Retinal pigment epithelial cell (primary cell): ENCODE measurements at regions not wholly inside any gene's neighbourhood (a gene's known extent, or its start where the extent isn't known, plus 50 kb on each side); places are given as distances from the start of the nearest gene placed in this dataset.
A peak's percentile ranks its signal among the peaks of the same experiment; 100 is the strongest.

Experiments
- DNase-seq: peaks from one replicate; pipeline ENCODE4 v3.0.0-alpha.2; 2010; ENCODE audit warnings: low read depth
- H3K4me3 ChIP-seq: 2 replicates; pipeline ENCODE4 v1.5.1; 2011; ENCODE audit warnings: mild to moderate bottlenecking, low read length, control low read depth, moderate library complexity
- TF ChIP-seq, protein P1 (sequence below): conservative IDR thresholded peaks from 2 replicates; pipeline ENCODE4 v1.5.1; 2011; ENCODE audit warnings: low read depth, low read length, control low read depth, inconsistent platforms

DNA sequence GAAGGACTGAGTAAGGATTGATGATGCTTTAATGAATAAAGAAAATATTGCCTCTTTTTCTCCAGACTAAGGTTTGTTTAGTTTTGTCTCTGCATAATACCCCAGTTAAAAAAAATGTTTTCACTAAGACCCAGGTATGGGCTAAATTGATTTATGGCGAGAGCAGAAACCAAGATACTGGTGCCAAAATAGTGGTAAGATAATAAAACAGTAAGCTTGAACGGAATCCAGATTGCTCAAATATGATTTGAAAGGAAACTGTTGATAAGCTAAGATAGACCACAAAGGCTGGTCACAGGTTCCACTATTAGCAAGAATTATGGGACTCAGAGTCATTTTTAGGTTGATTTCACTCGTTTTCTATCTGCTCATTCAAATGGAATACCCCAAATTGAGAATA, 831.2 kb downstream of the EPHA7 start:
- no peak for DNase-seq
- TF ChIP-seq, protein P1, sequence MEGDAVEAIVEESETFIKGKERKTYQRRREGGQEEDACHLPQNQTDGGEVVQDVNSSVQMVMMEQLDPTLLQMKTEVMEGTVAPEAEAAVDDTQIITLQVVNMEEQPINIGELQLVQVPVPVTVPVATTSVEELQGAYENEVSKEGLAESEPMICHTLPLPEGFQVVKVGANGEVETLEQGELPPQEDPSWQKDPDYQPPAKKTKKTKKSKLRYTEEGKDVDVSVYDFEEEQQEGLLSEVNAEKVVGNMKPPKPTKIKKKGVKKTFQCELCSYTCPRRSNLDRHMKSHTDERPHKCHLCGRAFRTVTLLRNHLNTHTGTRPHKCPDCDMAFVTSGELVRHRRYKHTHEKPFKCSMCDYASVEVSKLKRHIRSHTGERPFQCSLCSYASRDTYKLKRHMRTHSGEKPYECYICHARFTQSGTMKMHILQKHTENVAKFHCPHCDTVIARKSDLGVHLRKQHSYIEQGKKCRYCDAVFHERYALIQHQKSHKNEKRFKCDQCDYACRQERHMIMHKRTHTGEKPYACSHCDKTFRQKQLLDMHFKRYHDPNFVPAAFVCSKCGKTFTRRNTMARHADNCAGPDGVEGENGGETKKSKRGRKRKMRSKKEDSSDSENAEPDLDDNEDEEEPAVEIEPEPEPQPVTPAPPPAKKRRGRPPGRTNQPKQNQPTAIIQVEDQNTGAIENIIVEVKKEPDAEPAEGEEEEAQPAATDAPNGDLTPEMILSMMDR: no peak
- H3K4me3 ChIP-seq: no peak overlapping the region

DNA sequence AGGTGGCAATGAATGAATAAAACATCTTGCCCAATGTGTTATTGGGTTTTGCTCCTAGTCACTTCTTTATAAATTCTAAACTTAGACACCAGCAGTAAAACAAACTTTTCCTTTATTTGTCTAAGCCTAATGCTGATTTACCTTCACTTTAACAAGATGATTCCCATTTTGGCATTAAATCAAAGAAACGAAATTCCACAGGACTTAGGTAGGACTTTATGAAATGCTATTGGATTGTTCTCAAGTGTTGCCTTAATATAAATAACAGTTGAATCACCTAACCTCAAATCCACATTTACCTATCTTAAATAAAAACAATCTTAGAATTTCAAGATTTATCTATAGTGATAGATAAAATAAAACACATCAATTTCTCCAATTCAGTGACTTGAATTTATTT, 831.8 kb downstream of the EPHA7 start:
- no peak overlapping the region for H3K4me3 ChIP-seq
- TF ChIP-seq, protein P1: no peak
- DNase-seq: no peak

DNA sequence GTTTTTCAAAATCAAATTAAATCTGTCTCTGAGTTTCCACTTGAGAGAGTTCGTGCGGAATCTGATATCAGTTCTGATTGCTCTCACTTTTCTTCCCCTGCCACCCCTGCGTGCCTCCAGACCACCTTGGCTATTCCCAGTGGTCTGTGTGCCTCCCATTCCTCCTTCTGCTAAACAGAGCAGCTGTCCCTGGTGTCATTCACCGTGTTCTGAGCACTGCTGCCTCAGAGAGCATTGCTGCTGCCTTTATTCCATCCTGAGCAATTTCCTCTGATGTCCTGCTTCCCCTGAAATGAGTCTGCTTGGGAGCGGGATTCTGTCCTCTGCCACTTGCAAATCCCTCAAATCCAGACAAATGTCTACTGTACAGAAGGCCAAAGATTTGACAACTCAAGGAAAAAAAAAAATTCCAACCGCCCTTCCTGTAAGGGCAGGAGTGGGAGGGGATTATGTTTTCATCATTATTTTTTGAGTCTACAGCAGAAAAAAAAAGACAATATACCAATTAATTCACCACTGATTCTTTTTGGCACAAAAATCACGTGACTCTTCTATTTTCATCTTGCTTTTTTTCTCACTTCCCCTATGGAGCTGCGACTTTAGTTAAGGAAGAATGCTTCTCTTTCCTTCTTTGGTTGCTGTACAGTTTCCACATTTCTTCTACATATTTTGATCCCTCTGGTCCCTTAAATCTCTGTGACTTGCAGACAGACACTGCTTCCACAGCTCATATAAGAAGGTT, 833.0 kb downstream of the EPHA7 start:
- no peak overlapping the region for H3K4me3 ChIP-seq
- peak; percentile 10 for DNase-seq
- TF ChIP-seq, protein P1: no peak

DNA sequence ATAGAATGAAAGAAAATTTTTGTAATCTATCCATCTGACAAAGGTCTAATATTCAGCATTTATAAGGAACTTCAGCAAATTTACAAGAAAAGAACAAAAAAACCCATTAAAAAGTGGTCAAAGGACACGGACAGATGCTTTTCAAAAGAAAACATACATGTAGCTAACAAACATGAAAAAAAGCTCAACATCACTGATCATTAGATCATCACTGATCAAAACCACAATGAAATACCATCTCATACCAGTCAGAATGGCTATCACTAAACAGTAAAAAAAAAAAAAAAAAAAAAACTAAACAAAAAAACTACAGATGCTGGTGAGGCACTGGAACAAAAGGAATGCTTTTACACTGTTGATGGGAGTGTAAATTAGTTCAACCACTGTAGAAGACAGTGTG, 837.1 kb downstream of the EPHA7 start:
- no peak overlapping the region for H3K4me3 ChIP-seq
- DNase-seq: no peak
- TF ChIP-seq, protein P1: no peak

DNA sequence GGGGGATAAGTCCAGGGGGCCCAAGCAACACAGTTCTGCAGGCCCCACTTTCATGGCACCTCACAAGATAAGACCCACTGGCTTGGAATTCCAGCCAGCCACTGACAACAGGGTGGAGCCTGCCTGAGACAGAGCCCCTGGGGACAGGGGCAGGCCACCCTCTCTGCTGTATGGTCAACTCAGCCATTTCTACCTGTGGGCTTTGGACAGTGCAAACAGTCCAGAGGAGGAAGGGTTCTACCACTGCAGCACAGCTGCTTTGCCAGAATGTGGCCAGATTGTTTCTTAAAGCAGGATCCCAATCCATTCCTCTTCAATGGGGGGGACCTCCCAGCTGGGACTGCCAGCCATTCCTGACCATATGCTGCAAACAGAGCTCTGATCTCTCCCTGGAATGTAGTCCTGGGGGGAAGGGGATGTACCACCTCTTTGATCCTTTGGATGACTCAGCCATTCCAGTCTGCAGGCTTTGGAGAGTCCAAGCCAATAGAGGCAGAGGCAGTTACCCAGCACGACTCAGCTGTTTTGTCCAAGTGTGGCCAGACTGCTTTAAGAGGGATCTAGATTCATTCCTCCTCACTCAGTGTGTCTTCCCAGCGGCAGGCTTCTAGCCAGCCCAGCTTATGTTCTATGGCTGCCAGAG, 842.2 kb downstream of the EPHA7 start:
- H3K4me3 ChIP-seq: no peak overlapping the region
- DNase-seq: peak; percentile 44
- TF ChIP-seq, protein P1: no peak

DNA sequence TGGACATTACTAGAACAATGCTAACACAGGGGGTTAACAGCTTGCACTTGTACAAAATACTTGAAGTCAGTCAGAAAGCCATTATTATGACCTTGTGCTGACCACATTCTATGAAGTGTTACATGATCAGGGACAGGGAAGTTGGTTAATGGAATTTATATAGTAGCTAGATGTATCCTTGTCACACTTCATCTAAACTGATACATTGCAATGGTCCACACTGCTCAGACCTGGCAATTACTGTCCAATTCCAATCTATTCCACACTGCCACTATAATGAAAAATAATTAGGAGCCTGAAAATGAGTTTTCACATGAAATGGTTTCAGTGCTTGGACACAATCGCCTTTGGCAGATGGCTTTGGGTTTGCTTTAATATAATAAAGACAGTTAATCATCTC, 850.8 kb downstream of the EPHA7 start:
- DNase-seq: no peak

More for the DNA sequence above, 850.8 kb downstream of the EPHA7 start:
- TF ChIP-seq, protein P1: no peak
- H3K4me3 ChIP-seq: no peak overlapping the region
